Keratinocyte (primary cell): ENCODE measurements at regions not wholly inside any gene's neighbourhood (a gene's known extent, or its start where the extent isn't known, plus 50 kb on each side); places are given as distances from the start of the nearest gene placed in this dataset.

Experiments
- DNase-seq: peaks from one replicate; pipeline ENCODE4 v3.0.0-alpha.2; 2011; ENCODE audit warnings: low read depth, missing footprints, low spot score
- FAIRE-seq: peaks from 2 replicates; lab custom pipeline; 2011; peaks lifted over from hg19 to GRCh38; lab: Jason Lieb, UNC
- H2AFZ ChIP-seq: 2 replicates; pipeline ENCODE4 v1.6.0; 2012; ENCODE audit warnings: low read length, control low read depth, inconsistent platforms; ENCODE audit not compliant: control insufficient read depth
- H3K27ac ChIP-seq: 2 replicates; pipeline ENCODE4 v1.5.1; 2011; ENCODE audit warnings: low read length; ENCODE audit not compliant: control insufficient read depth, insufficient read depth
- H3K27me3 ChIP-seq: 3 replicates; pipeline ENCODE4 v1.6.0; 2011; ENCODE audit warnings: low read length; ENCODE audit not compliant: control insufficient read depth, insufficient read depth; ENCODE audit errors: extremely low read depth
- H3K36me3 ChIP-seq, 2 experiments: 2 replicates in 1 of 2; 3 replicates in 1 of 2; pipeline ENCODE4 v1.5.1; 2011; ENCODE audit warnings: low read length in 2 of 2, mild to moderate bottlenecking in 1 of 2; ENCODE audit not compliant: control insufficient read depth in 2 of 2, insufficient read depth in 2 of 2; ENCODE audit errors: extremely low read depth in 1 of 2
- H3K4me1 ChIP-seq: 3 replicates; pipeline ENCODE4 v1.5.1; 2011; ENCODE audit warnings: low read length; ENCODE audit not compliant: control insufficient read depth, insufficient read depth; ENCODE audit errors: extremely low read depth
- H3K4me2 ChIP-seq: 3 replicates; pipeline ENCODE4 v1.6.0; 2011; ENCODE audit warnings: low read depth, low read length; ENCODE audit not compliant: control insufficient read depth, insufficient read depth; ENCODE audit errors: extremely low read depth
- H3K4me3 ChIP-seq, 3 experiments: fragments of 200-600 bp in 1 of 3; sonication (generic) in 1 of 3; 2 replicates in 2 of 3; 3 replicates in 1 of 3; pipeline ENCODE4 v1.5.1; 2011 to 2016; ENCODE audit warnings: low read length in 3 of 3, mild to moderate bottlenecking in 3 of 3, control low read depth in 2 of 3, inconsistent platforms in 1 of 3, low read depth in 1 of 3, mixed read lengths in 1 of 3, mixed run types in 1 of 3, moderate library complexity in 1 of 3; ENCODE audit not compliant: control insufficient read depth in 2 of 3, insufficient read depth in 2 of 3; ENCODE audit errors: extremely low read depth in 1 of 3
- H3K79me2 ChIP-seq: 2 replicates; pipeline ENCODE4 v1.6.0; 2012; ENCODE audit warnings: low read length; ENCODE audit not compliant: control insufficient read depth, insufficient read depth
- H3K9ac ChIP-seq: 3 replicates; pipeline ENCODE4 v1.6.0; 2011; ENCODE audit warnings: low read length; ENCODE audit not compliant: control insufficient read depth, insufficient read depth; ENCODE audit errors: extremely low read depth
- H3K9me1 ChIP-seq: 3 replicates; pipeline ENCODE4 v1.6.0; 2011; ENCODE audit warnings: low read length; ENCODE audit not compliant: control insufficient read depth, insufficient read depth; ENCODE audit errors: extremely low read depth
- H3K9me3 ChIP-seq: 2 replicates; pipeline ENCODE4 v1.5.1; 2012; ENCODE audit warnings: low read depth, low read length; ENCODE audit not compliant: control insufficient read depth
- H4K20me1 ChIP-seq: 3 replicates; pipeline ENCODE4 v1.6.0; 2011; ENCODE audit warnings: low read length; ENCODE audit not compliant: control insufficient read depth, insufficient read depth; ENCODE audit errors: extremely low read depth
- CTCF ChIP-seq, 3 experiments: IDR thresholded peaks in 1 of 3; conservative IDR thresholded peaks in 1 of 3; optimal IDR thresholded peaks in 1 of 3; 2 replicates in 2 of 3; 3 replicates in 1 of 3; pipeline versions ENCODE3 to v1.5.1; 2011; ENCODE audit warnings: low read length in 3 of 3, mild to moderate bottlenecking in 3 of 3, moderate library complexity in 2 of 3, control low read depth in 1 of 3, inconsistent platforms in 1 of 3; ENCODE audit not compliant: insufficient read depth in 2 of 3; ENCODE audit errors: extremely low read depth in 1 of 3
- EZH2 ChIP-seq: IDR thresholded peaks from one replicate; pipeline ENCODE4 v1.6.1; 2012; ENCODE audit warnings: inconsistent platforms, mild to moderate bottlenecking, low read length, moderate library complexity
- dilution Hi-C: fragments of 300-500 bp; cut with MboI; formaldehyde crosslinking; loops from one replicate; pipeline ENCODE4 v1.7.0; 2020; ENCODE audit warnings: low sequenced_read_pairs; ENCODE audit not compliant: extremely low pct_ligation_motif_present

DNA sequence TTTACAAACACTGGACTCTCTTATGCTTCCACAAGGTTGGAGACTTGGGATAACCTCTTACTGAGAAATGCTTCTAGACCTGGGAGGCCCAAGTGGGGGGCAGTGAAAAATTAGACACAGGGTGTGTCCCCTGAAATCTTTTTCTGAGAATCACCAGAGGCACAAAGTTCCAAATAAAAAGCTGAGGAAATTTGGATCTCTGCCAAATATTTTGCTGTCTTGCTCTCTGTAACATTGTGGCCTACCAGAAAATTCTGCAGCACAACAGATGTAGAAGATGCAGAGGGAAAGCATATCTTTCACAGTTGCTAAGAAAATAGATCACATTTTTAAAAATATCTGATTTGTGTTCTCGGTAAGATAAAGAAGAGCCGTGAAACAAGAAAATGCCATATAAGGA is 849.4 kb downstream of the CCSER2 start:
- H3K4me1 ChIP-seq, result no peaks in the 10 kb centered on the region
- TF ChIP-seq EZH2 (no peak), CTCF (optimal IDR thresholded peaks at IDR 0.05 in 1 of 3, IDR thresholded peaks at IDR 0.05 in 1 of 3, conservative IDR thresholded peaks at IDR 0.05 in 1 of 3; ENCODE audit: extremely low read depth in 1 of 3, insufficient read depth in 2 of 3, low read length in 3 of 3) (no peak)
- no peak overlapping the region for H3K27ac ChIP-seq
- no peaks in the 10 kb centered on the region for H3K9me3 ChIP-seq
- H3K9ac ChIP-seq, result no peak overlapping the region
- DNase-seq, result no peak
- H3K4me3 ChIP-seq, result no peak overlapping the region
- no peak overlapping the region for H2AFZ ChIP-seq
- no peak overlapping the region for H3K4me2 ChIP-seq
- dilution Hi-C loops, result no loop called here
- H3K79me2 ChIP-seq, result no peaks in the 10 kb centered on the region
- no peaks in the 10 kb centered on the region for H3K36me3 ChIP-seq
- FAIRE-seq, result no peak
- no peaks in the 10 kb centered on the region for H3K27me3 ChIP-seq
- no peaks in the 10 kb centered on the region for H3K9me1 ChIP-seq
- H4K20me1 ChIP-seq, result no peaks in the 10 kb centered on the region

GRCh38 chr10:85187047-85187446 is 858.7 kb downstream of the CCSER2 start:
- Histone ChIP-seq H3K4me3 (no peak overlapping the region), H3K9me1 (no peaks in the 10 kb centered on the region), H3K4me2 (no peak overlapping the region), H3K36me3 (no peaks in the 10 kb centered on the region), H3K27me3 (no peaks in the 10 kb centered on the region), H4K20me1 (no peaks in the 10 kb centered on the region), H3K79me2 (no peaks in the 10 kb centered on the region), H3K4me1 (no peaks in the 10 kb centered on the region), H2AFZ (no peak overlapping the region), H3K27ac (no peak overlapping the region), H3K9ac (no peak overlapping the region), H3K9me3 (no peaks in the 10 kb centered on the region)
- DNase-seq (no peak), FAIRE-seq (no peak)
- TF ChIP-seq EZH2 (no peak), CTCF (optimal IDR thresholded peaks at IDR 0.05 in 1 of 3, IDR thresholded peaks at IDR 0.05 in 1 of 3, conservative IDR thresholded peaks at IDR 0.05 in 1 of 3; ENCODE audit: extremely low read depth in 1 of 3, insufficient read depth in 2 of 3, low read length in 3 of 3) (no peak)
- dilution Hi-C loops, result no loop called here
